ENCODE measurements at regions not wholly inside any gene's neighbourhood (a gene's known extent, or its start where the extent isn't known, plus 50 kb on each side); places are given as distances from the start of the nearest gene placed in this dataset.

GRCh38 chr13:24103782-24104372 is 56.6 kb upstream of the SPATA13 start:
- TF ChIP-seq CTCF (conservative IDR thresholded peaks at IDR 0.05; ENCODE audit: low read length), result no peak
- TF ChIP-seq EZH2phosphoT487 (IDR thresholded peaks at IDR 0.05; ENCODE audit: borderline replicate concordance), result no peak

Measured in Loucy (cell line).